Mesenchymal stem cell (in vitro differentiated cells and primary cell): ENCODE measurements at regions not wholly inside any gene's neighbourhood (a gene's known extent, or its start where the extent isn't known, plus 50 kb on each side); places are given as distances from the start of the nearest gene placed in this dataset.

ENCODE experiments used
- DNase-seq: peaks from one replicate; pipeline ENCODE4 v3.0.0-alpha.2; 2013
- H2AFZ ChIP-seq: one replicate; pipeline ENCODE4 v1.6.1; 2013; ENCODE audit warnings: low read depth, mild to moderate bottlenecking, control low read depth, inconsistent platforms, low read length, moderate library complexity
- H2AK5ac ChIP-seq: 2 replicates; pipeline ENCODE4 v1.6.1; 2013; ENCODE audit warnings: low read length, moderate library complexity, mild to moderate bottlenecking, inconsistent platforms; ENCODE audit not compliant: severe bottlenecking
- H2BK120ac ChIP-seq: one replicate; pipeline ENCODE4 v1.6.1; 2013; ENCODE audit warnings: low read depth, mild to moderate bottlenecking, inconsistent platforms, low read length, moderate library complexity
- H2BK12ac ChIP-seq, 2 experiments: one replicate each; pipeline ENCODE4 v1.6.1; 2013; ENCODE audit warnings: inconsistent platforms in 2 of 2, low read length in 2 of 2, mild to moderate bottlenecking in 2 of 2, moderate library complexity in 2 of 2, control low read depth in 1 of 2
- H2BK15ac ChIP-seq: one replicate; pipeline ENCODE4 v1.6.1; 2013; ENCODE audit warnings: mild to moderate bottlenecking, low read depth, inconsistent platforms; ENCODE audit not compliant: poor library complexity, severe bottlenecking
- H2BK5ac ChIP-seq: 2 replicates; pipeline ENCODE4 v1.6.1; 2013; ENCODE audit warnings: low read depth, mild to moderate bottlenecking, low read length, control low read depth, inconsistent platforms; ENCODE audit not compliant: poor library complexity, severe bottlenecking
- H3K14ac ChIP-seq, 2 experiments: one replicate each; pipeline ENCODE4 v1.6.1; 2013; ENCODE audit warnings: inconsistent platforms in 2 of 2, low read length in 2 of 2, control low read depth in 1 of 2, mild to moderate bottlenecking in 1 of 2, moderate library complexity in 1 of 2
- H3K18ac ChIP-seq, 2 experiments: one replicate each; pipeline ENCODE4 v1.6.1; 2013; ENCODE audit warnings: inconsistent platforms in 2 of 2, low read length in 2 of 2, control low read depth in 1 of 2, low read depth in 1 of 2, mild to moderate bottlenecking in 1 of 2
- H3K23ac ChIP-seq, 2 experiments: one replicate each; pipeline ENCODE4 v1.6.1; 2013; ENCODE audit warnings: inconsistent platforms in 2 of 2, low read length in 2 of 2, mild to moderate bottlenecking in 2 of 2, moderate library complexity in 2 of 2, control low read depth in 1 of 2
- H3K27ac ChIP-seq: 2 replicates; pipeline ENCODE4 v1.5.1; 2013; ENCODE audit warnings: mild to moderate bottlenecking, moderate library complexity, low read length, control low read depth, inconsistent platforms; ENCODE audit not compliant: poor library complexity, severe bottlenecking
- H3K27me3 ChIP-seq, 2 experiments: 2 replicates each; pipeline versions ENCODE4 v1.6.1 to v1.7.0; 2013; ENCODE audit warnings: low read length in 2 of 2, mild to moderate bottlenecking in 2 of 2, moderate library complexity in 2 of 2, control low read depth in 1 of 2, inconsistent platforms in 1 of 2; ENCODE audit not compliant: control insufficient read depth in 1 of 2, insufficient read depth in 1 of 2
- H3K36me3 ChIP-seq, 2 experiments: 2 replicates each; pipeline versions ENCODE4 v1.6.1 to v1.7.0; 2013; ENCODE audit warnings: low read length in 2 of 2, control low read depth in 1 of 2, inconsistent platforms in 1 of 2, low read depth in 1 of 2, mild to moderate bottlenecking in 1 of 2; ENCODE audit not compliant: insufficient read depth in 2 of 2, control insufficient read depth in 1 of 2
- H3K4ac ChIP-seq, 2 experiments: one replicate each; pipeline ENCODE4 v1.6.1; 2013; ENCODE audit warnings: inconsistent platforms in 2 of 2, low read length in 2 of 2, mild to moderate bottlenecking in 2 of 2, moderate library complexity in 2 of 2, control low read depth in 1 of 2, low read depth in 1 of 2
- H3K4me1 ChIP-seq: 2 replicates; pipeline ENCODE4 v1.6.1; 2013; ENCODE audit warnings: low read depth, low read length, control low read depth; ENCODE audit not compliant: control insufficient read depth, insufficient read depth
- H3K4me2 ChIP-seq: 2 replicates; pipeline ENCODE4 v1.6.1; 2013; ENCODE audit warnings: low read length, mild to moderate bottlenecking, inconsistent platforms; ENCODE audit not compliant: poor library complexity, severe bottlenecking
- H3K4me3 ChIP-seq, 2 experiments: 2 replicates each; pipeline versions ENCODE4 v1.5.1 to v1.7.0; 2013; ENCODE audit warnings: low read length in 2 of 2, mild to moderate bottlenecking in 2 of 2, control low read depth in 1 of 2, low read depth in 1 of 2; ENCODE audit not compliant: insufficient read depth in 1 of 2
- H3K79me1 ChIP-seq: replicated peaks from 2 replicates; pipeline ENCODE4 v1.6.1; 2013; ENCODE audit warnings: mild to moderate bottlenecking, control low read depth, low read length, inconsistent platforms; ENCODE audit not compliant: poor library complexity, severe bottlenecking
- H3K9ac ChIP-seq: 2 replicates; pipeline ENCODE4 v1.7.0; 2013; ENCODE audit warnings: mild to moderate bottlenecking, low read length, moderate library complexity
- H3K9me3 ChIP-seq: 2 replicates; pipeline ENCODE4 v1.7.0; 2013; ENCODE audit warnings: mild to moderate bottlenecking, low read length; ENCODE audit not compliant: control insufficient read depth
- H4K8ac ChIP-seq: one replicate; pipeline ENCODE4 v1.6.1; 2013; ENCODE audit warnings: inconsistent platforms, mild to moderate bottlenecking, low read length, moderate library complexity
- H4K91ac ChIP-seq: one replicate; pipeline ENCODE4 v1.6.1; 2013; ENCODE audit warnings: mild to moderate bottlenecking, low read length, inconsistent platforms
- WGBS: methylation state at CpG from one replicate; pipeline ENCODE4 v1.1.7; 2013; ENCODE audit warnings: mixed read lengths; 5-methylcytosine and 5-hydroxymethylcytosine counted together

GRCh38 chr18:67682516-67682915 is 166.0 kb upstream of the DSEL start:
- H2BK15ac ChIP-seq: no peak overlapping the region
- no peaks in the 10 kb centered on the region for H3K79me1 ChIP-seq
- no peak overlapping the region for H3K9ac ChIP-seq
- no peaks in the 10 kb centered on the region for H3K36me3 ChIP-seq
- no peak overlapping the region for H3K18ac ChIP-seq
- H2BK120ac ChIP-seq: no peak overlapping the region
- no peak overlapping the region for H3K23ac ChIP-seq
- H2AK5ac ChIP-seq: no peak overlapping the region
- no peak overlapping the region for H4K91ac ChIP-seq
- 94% methylated on average over 1 of the region's 1 CpG for WGBS
- no peak overlapping the region for H3K14ac ChIP-seq
- H2BK12ac ChIP-seq: no peak overlapping the region
- DNase-seq: no peak
- no peaks in the 10 kb centered on the region for H3K9me3 ChIP-seq
- no peaks in the 10 kb centered on the region for H3K4me1 ChIP-seq
- H2BK5ac ChIP-seq: no peak overlapping the region
- H3K4me3 ChIP-seq: no peak overlapping the region
- no peak overlapping the region for H3K27ac ChIP-seq
- no peak overlapping the region for H4K8ac ChIP-seq
- no peaks in the 10 kb centered on the region for H3K27me3 ChIP-seq
- H3K4me2 ChIP-seq: no peak overlapping the region
- no peak overlapping the region for H3K4ac ChIP-seq
- no peak overlapping the region for H2AFZ ChIP-seq

- Histone ChIP-seq H3K4ac (no peak overlapping the region), H2BK120ac (no peak overlapping the region), H2BK12ac (no peak overlapping the region), H3K36me3 (no peaks in the 10 kb centered on the region), H2BK5ac (no peak overlapping the region), H4K91ac (no peak overlapping the region), H3K27me3 (no peaks in the 10 kb centered on the region), H2AK5ac (no peak overlapping the region), H3K4me3 (no peak overlapping the region), H3K9ac (no peak overlapping the region), H2AFZ (no peak overlapping the region), H3K9me3 (no peaks in the 10 kb centered on the region), H3K23ac (no peak overlapping the region), H3K79me1 (no peaks in the 10 kb centered on the region), H3K14ac (no peak overlapping the region), H2BK15ac (no peak overlapping the region), H3K27ac (no peak overlapping the region), H4K8ac (no peak overlapping the region), H3K18ac (no peak overlapping the region), H3K4me1 (no peaks in the 10 kb centered on the region), H3K4me2 (no peak overlapping the region)
- DNase-seq: no peak
- WGBS: 100% methylated on average over 1 of the region's 3 CpGs
Measured at GRCh38 chr18:67677489-67677888, 161.0 kb upstream of the DSEL start.

- WGBS: 98% methylated on average over 5 of the region's 5 CpGs
Measured at GRCh38 chr18:67672716-67673115, 156.2 kb upstream of the DSEL start.

GRCh38 chr18:67672155-67672554 is 155.6 kb upstream of the DSEL start:
- H3K4me2 ChIP-seq: no peak overlapping the region
- H3K18ac ChIP-seq: no peak overlapping the region
- no peak overlapping the region for H4K8ac ChIP-seq
- no peak overlapping the region for H3K4ac ChIP-seq
- H2BK15ac ChIP-seq: no peak overlapping the region
- no peak overlapping the region for H4K91ac ChIP-seq
- H3K4me3 ChIP-seq: peak overlapping the region in 1 of 2 experiments; percentile 44
- H3K23ac ChIP-seq: no peak overlapping the region
- H3K27ac ChIP-seq: no peak overlapping the region
- no peak overlapping the region for H2AK5ac ChIP-seq
- WGBS: 79% methylated on average over 2 of the region's 2 CpGs
- DNase-seq: no peak
- no peaks in the 10 kb centered on the region for H3K4me1 ChIP-seq
- H2BK120ac ChIP-seq: no peak overlapping the region
- H3K27me3 ChIP-seq: no peaks in the 10 kb centered on the region
- H3K79me1 ChIP-seq: no peaks in the 10 kb centered on the region
- H3K14ac ChIP-seq: no peak overlapping the region
- no peaks in the 10 kb centered on the region for H3K9me3 ChIP-seq
- no peak overlapping the region for H2BK12ac ChIP-seq
- H2BK5ac ChIP-seq: no peak overlapping the region
- H3K9ac ChIP-seq: peak overlapping the region; percentile 61
- H2AFZ ChIP-seq: no peak overlapping the region
- no peaks in the 10 kb centered on the region for H3K36me3 ChIP-seq

More at GRCh38 chr18:67672716-67673115, 156.2 kb upstream of the DSEL start:
- H3K4ac ChIP-seq: no peak overlapping the region
- no peaks in the 10 kb centered on the region for H3K79me1 ChIP-seq
- peak overlapping the region; percentile 61 for H3K9ac ChIP-seq
- no peak overlapping the region for H2BK120ac ChIP-seq
- H3K9me3 ChIP-seq: no peaks in the 10 kb centered on the region
- no peak overlapping the region for H3K4me2 ChIP-seq
- H2BK5ac ChIP-seq: no peak overlapping the region
- no peak overlapping the region for H2AFZ ChIP-seq
- no peak overlapping the region for H3K23ac ChIP-seq
- no peaks in the 10 kb centered on the region for H3K27me3 ChIP-seq
- no peak overlapping the region for H3K27ac ChIP-seq
- no peak overlapping the region for H3K14ac ChIP-seq
- no peak overlapping the region for H2AK5ac ChIP-seq
- H3K4me1 ChIP-seq: no peaks in the 10 kb centered on the region
- no peak overlapping the region for H4K8ac ChIP-seq
- peak overlapping the region in 1 of 2 experiments; percentile 44 for H3K4me3 ChIP-seq
- no peak overlapping the region for H2BK15ac ChIP-seq
- H3K36me3 ChIP-seq: no peaks in the 10 kb centered on the region
- H4K91ac ChIP-seq: no peak overlapping the region
- DNase-seq: no peak
- H2BK12ac ChIP-seq: no peak overlapping the region
- H3K18ac ChIP-seq: no peak overlapping the region
